Prostate gland (tissue), 2 donors: ENCODE measurements at regions not wholly inside any gene's neighbourhood (a gene's known extent, or its start where the extent isn't known, plus 50 kb on each side); places are given as distances from the start of the nearest gene placed in this dataset.

Source experiments
- DNase-seq: peaks from one replicate; pipeline ENCODE4 v3.0.0-alpha.2; 2019; ENCODE audit warnings: low spot score
- H3K27ac ChIP-seq, 2 donors: fragments of 200-600 bp; sonication (generic); 2 replicates each; pipeline ENCODE4 v1.5.1; 2017 to 2019
- H3K27me3 ChIP-seq: fragments of 200-600 bp; sonication (generic); replicated peaks from 2 replicates; pipeline ENCODE4 v1.5.1; 2019; ENCODE audit not compliant: insufficient read depth
- H3K36me3 ChIP-seq, 2 donors: fragments of 200-600 bp; sonication (generic); 1 replicate in 1 of 2; 2 replicates in 1 of 2; pipeline versions ENCODE4 v1.5.1 to v1.8.1; 2017 to 2019
- H3K4me1 ChIP-seq: fragments of 200-600 bp; sonication (generic); replicated peaks from 2 replicates; pipeline ENCODE4 v1.5.1; 2019
- H3K4me3 ChIP-seq, 2 donors: fragments of 200-600 bp; sonication (generic); 2 replicates each; pipeline ENCODE4 v1.5.1; 2017 to 2019
- H3K9me3 ChIP-seq: fragments of 200-600 bp; sonication (generic); 2 replicates; pipeline ENCODE4 v1.5.1; 2017
- CTCF ChIP-seq, 4 experiments: fragments of 200-600 bp in 2 of 4; fragments of 450-650 bp in 2 of 4; sonication (generic) in 2 of 4; IDR thresholded peaks; 1 replicate in 3 of 4; 2 replicates in 1 of 4; pipeline ENCODE4 v1.5.1; 2016 to 2019; ENCODE audit warnings: antibody characterized with exemption in 4 of 4, mild to moderate bottlenecking in 2 of 4, moderate library complexity in 2 of 4
- POLR2A ChIP-seq: fragments of 450-650 bp; IDR thresholded peaks from one replicate; pipeline ENCODE4 v1.6.1; 2016; ENCODE audit warnings: antibody characterized with exemption, mild to moderate bottlenecking
- POLR2AphosphoS5 ChIP-seq: sonication (generic); formaldehyde crosslinking; IDR thresholded peaks from one replicate; pipeline ENCODE4 v1.6.1; 2017; ENCODE audit warnings: antibody characterized with exemption
- WGBS: methylation state at CpG from one replicate; pipeline ENCODE4 v1.1.5; 2018; 5-methylcytosine and 5-hydroxymethylcytosine counted together
- intact Hi-C: fragments of 100-400 bp; cut with DNase I; formaldehyde crosslinking; loops from one replicate; pipeline ENCODE4 v1.14.2; 2022

GRCh38 chr6:924661-925060 lies 231.7 kb upstream of the EXOC2 start:
- H3K36me3 ChIP-seq, result no peaks in the 10 kb centered on the region
- H3K27ac ChIP-seq, result no peak overlapping the region
- H3K4me3 ChIP-seq, result no peak overlapping the region

GRCh38 chr6:921400-921799 lies 228.5 kb upstream of the EXOC2 start:
- Histone ChIP-seq H3K4me3 (no peak overlapping the region), H3K27ac (no peak overlapping the region), H3K4me1 (no peaks in the 10 kb centered on the region), H3K9me3 (no peaks in the 10 kb centered on the region), H3K27me3 (no peaks in the 10 kb centered on the region), H3K36me3 (no peaks in the 10 kb centered on the region)
- TF ChIP-seq POLR2A, result no peak
- no peak for TF ChIP-seq CTCF (IDR thresholded peaks at IDR 0.05)
- TF ChIP-seq POLR2AphosphoS5, result no peak
- DNase-seq, result no peak
- intact Hi-C loops, result no loop called here
- 95% methylated on average over 4 of the region's 4 CpGs for WGBS

More at GRCh38 chr6:924661-925060, 231.7 kb upstream of the EXOC2 start:
- H3K27me3 ChIP-seq, result no peaks in the 10 kb centered on the region
- WGBS, result 87% methylated on average over 9 of the region's 9 CpGs
- no peaks in the 10 kb centered on the region for H3K9me3 ChIP-seq
- TF ChIP-seq CTCF (IDR thresholded peaks at IDR 0.05) (no peak), POLR2A (no peak), POLR2AphosphoS5 (no peak)
- DNase-seq, result no peak
- no peaks in the 10 kb centered on the region for H3K4me1 ChIP-seq
- intact Hi-C loops, result no loop called here

GRCh38 chr6:920512-920911 lies 227.6 kb upstream of the EXOC2 start:
- intact Hi-C loops, result no loop called here
- no peak for DNase-seq
- no peak overlapping the region for H3K27ac ChIP-seq
- H3K4me1 ChIP-seq, result no peaks in the 10 kb centered on the region
- no peaks in the 10 kb centered on the region for H3K9me3 ChIP-seq
- no peak for TF ChIP-seq POLR2AphosphoS5
- no peak for TF ChIP-seq CTCF (IDR thresholded peaks at IDR 0.05)
- no peaks in the 10 kb centered on the region for H3K27me3 ChIP-seq
- no peak overlapping the region for H3K4me3 ChIP-seq
- 84% methylated on average over 9 of the region's 9 CpGs for WGBS
- no peaks in the 10 kb centered on the region for H3K36me3 ChIP-seq

GRCh38 chr6:919500-919899 lies 226.6 kb upstream of the EXOC2 start:
- 93% methylated on average over 1 of the region's 1 CpG for WGBS
- no peak overlapping the region for H3K27ac ChIP-seq
- H3K36me3 ChIP-seq, result no peaks in the 10 kb centered on the region
- intact Hi-C loops, result no loop called here
- H3K4me1 ChIP-seq, result no peaks in the 10 kb centered on the region
- DNase-seq, result no peak
- H3K27me3 ChIP-seq, result no peaks in the 10 kb centered on the region
- no peak overlapping the region for H3K4me3 ChIP-seq
- H3K9me3 ChIP-seq, result no peaks in the 10 kb centered on the region
- TF ChIP-seq POLR2A (no peak), CTCF (IDR thresholded peaks at IDR 0.05) (no peak), POLR2AphosphoS5 (no peak)

GRCh38 chr6:917939-918338 lies 225.0 kb upstream of the EXOC2 start:
- 87% methylated on average over 3 of the region's 3 CpGs for WGBS
- DNase-seq, result no peak
- intact Hi-C loops, result no loop called here

More at GRCh38 chr6:917939-918338, 225.0 kb upstream of the EXOC2 start:
- Histone ChIP-seq H3K27me3 (no peaks in the 10 kb centered on the region), H3K36me3 (no peaks in the 10 kb centered on the region), H3K9me3 (no peaks in the 10 kb centered on the region), H3K4me1 (no peaks in the 10 kb centered on the region), H3K27ac (no peak overlapping the region), H3K4me3 (no peak overlapping the region)
- TF ChIP-seq POLR2AphosphoS5 (no peak), CTCF (IDR thresholded peaks at IDR 0.05) (no peak), POLR2A (no peak)
